Brain microvascular endothelial cell (primary cell): ENCODE measurements at regions not wholly inside any gene's neighbourhood (a gene's known extent, or its start where the extent isn't known, plus 50 kb on each side); places are given as distances from the start of the nearest gene placed in this dataset.
"Not testable (repeated sequence)": the region's sequence is repeated elsewhere in the genome, so short reads cannot be mapped to it uniquely, and the experiment has no call there.

Experiments used
- DNase-seq: peaks from one replicate; pipeline ENCODE4 v3.0.0-alpha.2; 2020
- H3K27ac ChIP-seq: fragments of 250-450 bp; sonication (Bioruptor Pico); 2 replicates; pipeline ENCODE4 v1.5.1; 2020; ENCODE audit warnings: mild to moderate bottlenecking, moderate library complexity
- H3K27me3 ChIP-seq: fragments of 250-450 bp; sonication (Bioruptor Pico); replicated peaks from 2 replicates; pipeline ENCODE4 v1.5.1; 2020; ENCODE audit warnings: mild to moderate bottlenecking
- H3K36me3 ChIP-seq: fragments of 250-450 bp; sonication (Bioruptor Pico); replicated peaks from 2 replicates; pipeline ENCODE4 v1.5.1; 2020; ENCODE audit warnings: mild to moderate bottlenecking
- H3K4me3 ChIP-seq: 2 replicates; pipeline ENCODE4 v1.5.1; 2011; ENCODE audit warnings: low read depth, mild to moderate bottlenecking, control low read depth, low read length, moderate library complexity
- CTCF ChIP-seq: IDR thresholded peaks from 2 replicates; pipeline ENCODE4 v1.5.1; 2011; ENCODE audit warnings: low read depth, mild to moderate bottlenecking, moderate library complexity, low read length, control low read depth, inconsistent platforms; ENCODE audit errors: missing control alignments
- in situ Hi-C: cut with HindIII; loops from 2 replicates; pipeline ENCODE4 v1.10.0; 2017; ENCODE audit warnings: low sequenced_read_pairs, low pct_ligation_motif_present

- Histone ChIP-seq H3K27me3 (no peaks in the 10 kb centered on the region), H3K36me3 (no peaks in the 10 kb centered on the region), H3K4me3 (no peak overlapping the region), H3K27ac (no peak overlapping the region)
- no peak for DNase-seq
- in situ Hi-C loops, result no loop called here
- TF ChIP-seq CTCF, result no peak
Observed at GRCh38 chr3:3433711-3434110, 254.2 kb upstream of the CRBN start.

GRCh38 chr3:3429841-3430240, 250.3 kb upstream of the CRBN start:
- no peaks in the 10 kb centered on the region for H3K27me3 ChIP-seq
- H3K4me3 ChIP-seq, result no peak overlapping the region
- TF ChIP-seq CTCF, result no peak
- in situ Hi-C loops, result no loop called here
- H3K27ac ChIP-seq, result no peak overlapping the region
- DNase-seq, result no peak
- no peaks in the 10 kb centered on the region for H3K36me3 ChIP-seq

GRCh38 chr3:3407707-3408106, 228.2 kb upstream of the CRBN start:
- H3K27me3 ChIP-seq, H3K27ac ChIP-seq, in situ Hi-C loops, H3K4me3 ChIP-seq, H3K36me3 ChIP-seq, DNase-seq: not testable (repeated sequence)

- Histone ChIP-seq H3K27ac (no peak overlapping the region), H3K36me3 (no peaks in the 10 kb centered on the region), H3K27me3 (no peaks in the 10 kb centered on the region), H3K4me3 (no peak overlapping the region)
- in situ Hi-C loops, result no loop called here
- no peak for DNase-seq
- TF ChIP-seq CTCF, result no peak
Observed at GRCh38 chr3:3405131-3405530, 225.6 kb upstream of the CRBN start.

GRCh38 chr3:3403700-3404099, 224.2 kb upstream of the CRBN start:
- in situ Hi-C loops, result no loop called here
- H3K27ac ChIP-seq, result no peak overlapping the region
- no peak overlapping the region for H3K4me3 ChIP-seq
- H3K27me3 ChIP-seq, result no peaks in the 10 kb centered on the region
- H3K36me3 ChIP-seq, result no peaks in the 10 kb centered on the region
- no peak for DNase-seq
- no peak for TF ChIP-seq CTCF

- DNase-seq, result no peak
- no peak for TF ChIP-seq CTCF
Observed at GRCh38 chr3:3392946-3393345, 213.5 kb upstream of the CRBN start.

More at GRCh38 chr3:3392946-3393345, 213.5 kb upstream of the CRBN start:
- H3K27ac ChIP-seq, result no peak overlapping the region
- in situ Hi-C loops, result no loop called here
- no peak overlapping the region for H3K4me3 ChIP-seq
- H3K27me3 ChIP-seq, result no peaks in the 10 kb centered on the region
- no peaks in the 10 kb centered on the region for H3K36me3 ChIP-seq
